Effector memory CD8-positive, alpha-beta T cell (primary cell): ENCODE measurements at regions not wholly inside any gene's neighbourhood (a gene's known extent, or its start where the extent isn't known, plus 50 kb on each side); places are given as distances from the start of the nearest gene placed in this dataset.

Experiments
- ATAC-seq: fragments of 150-1000 bp; cut with Tn5 transposase; replicated peaks from 2 replicates; pipeline ENCODE4 v1.10.0; 2021; ENCODE audit warnings: mild to moderate bottlenecking, moderate library complexity
- DNase-seq, 3 experiments: peaks; one replicate each; pipeline ENCODE4 v3.0.0; 2021
- H3K27ac Mint-ChIP-seq, 2 donors: one replicate each; pipeline ENCODE4 v1.8.0; 2022; ENCODE audit warnings: mild to moderate bottlenecking in 2 of 2, mixed read lengths in 2 of 2, moderate library complexity in 2 of 2
- H3K27me3 Mint-ChIP-seq, 2 donors: one replicate each; pipeline ENCODE4 v1.8.0; 2022; ENCODE audit warnings: mixed read lengths in 2 of 2
- H3K36me3 Mint-ChIP-seq: one replicate; pipeline ENCODE4 v1.8.0; 2022; ENCODE audit warnings: mild to moderate bottlenecking, moderate library complexity, mixed read lengths; ENCODE audit not compliant: insufficient read depth
- H3K4me1 Mint-ChIP-seq, 2 donors: one replicate each; pipeline ENCODE4 v1.8.0; 2022; ENCODE audit warnings: low read depth in 2 of 2, mixed read lengths in 2 of 2
- H3K4me3 Mint-ChIP-seq, 2 donors: one replicate each; pipeline ENCODE4 v1.8.0; 2022; ENCODE audit warnings: mild to moderate bottlenecking in 2 of 2, mixed read lengths in 2 of 2, moderate library complexity in 2 of 2
- H3K9me3 Mint-ChIP-seq, 2 donors: one replicate each; pipeline ENCODE4 v1.8.0; 2022; ENCODE audit warnings: mixed read lengths in 2 of 2

DNA sequence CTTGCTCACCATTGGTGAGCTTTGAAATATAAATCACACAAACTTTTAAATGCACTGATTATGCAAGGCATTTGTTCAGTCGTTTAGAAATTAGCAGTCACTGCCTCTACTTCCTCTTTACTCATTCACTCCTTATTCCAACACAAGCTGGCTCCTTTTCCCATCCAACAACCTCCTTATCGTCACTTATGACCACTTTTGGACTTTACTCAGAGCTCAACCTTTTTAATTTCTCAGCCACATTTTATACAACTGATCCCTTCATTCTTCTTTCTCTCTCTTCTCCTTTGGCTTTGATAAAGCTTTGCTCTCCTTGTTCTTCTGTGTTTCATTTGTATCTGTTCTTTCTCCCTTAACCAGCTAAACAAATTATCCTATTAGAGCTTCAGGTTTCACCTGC lies 126.4 kb upstream of the PLEKHA5 start:
- no peak overlapping the region for H3K4me3 Mint-ChIP-seq
- H3K9me3 Mint-ChIP-seq: peaks cover 0 to under 1% of the 10 kb centered on the region in 2 donors
- no peaks in the 10 kb centered on the region for H3K4me1 Mint-ChIP-seq
- H3K36me3 Mint-ChIP-seq: no peaks in the 10 kb centered on the region
- no peak for DNase-seq
- no peak overlapping the region for H3K27ac Mint-ChIP-seq
- peaks cover 0 to 2% of the 10 kb centered on the region in 2 donors for H3K27me3 Mint-ChIP-seq
- ATAC-seq: no peak

DNA sequence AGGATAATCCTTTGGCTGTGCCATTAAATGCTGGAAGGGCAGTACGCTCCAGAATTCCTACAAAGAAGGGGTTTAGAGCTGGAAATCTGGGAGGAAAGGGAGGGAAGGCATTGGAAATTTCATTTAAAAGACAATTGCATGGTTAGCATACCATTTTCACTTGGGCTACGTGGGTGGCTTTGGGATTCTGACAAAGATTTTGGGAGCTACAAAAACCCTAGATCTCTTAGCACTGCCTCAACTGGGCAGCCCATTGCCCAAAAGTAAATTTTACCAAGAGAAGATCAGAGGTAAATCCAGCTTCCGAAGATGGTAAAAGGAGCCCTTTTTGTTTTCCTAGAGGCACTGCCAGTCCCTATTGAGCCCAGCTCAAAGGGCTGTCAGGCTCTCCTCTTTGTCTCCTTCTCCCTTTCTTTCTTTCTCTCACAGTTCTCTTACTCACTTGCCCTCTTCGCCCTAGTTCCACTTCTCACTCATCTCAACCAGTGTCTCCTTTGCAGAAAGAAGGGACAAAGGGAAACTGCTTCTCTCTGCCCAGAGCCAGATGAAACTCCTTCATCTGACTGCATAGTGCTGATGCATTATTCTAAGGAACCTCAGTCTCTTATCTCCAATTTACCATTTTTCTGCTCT lies 125.4 kb upstream of the PLEKHA5 start:
- H3K4me1 Mint-ChIP-seq: no peaks in the 10 kb centered on the region
- no peak overlapping the region for H3K27ac Mint-ChIP-seq
- no peak for DNase-seq
- H3K9me3 Mint-ChIP-seq: no peaks in the 10 kb centered on the region
- no peaks in the 10 kb centered on the region for H3K36me3 Mint-ChIP-seq
- H3K27me3 Mint-ChIP-seq: no peaks in the 10 kb centered on the region
- H3K4me3 Mint-ChIP-seq: no peak overlapping the region
- ATAC-seq: no peak

DNA sequence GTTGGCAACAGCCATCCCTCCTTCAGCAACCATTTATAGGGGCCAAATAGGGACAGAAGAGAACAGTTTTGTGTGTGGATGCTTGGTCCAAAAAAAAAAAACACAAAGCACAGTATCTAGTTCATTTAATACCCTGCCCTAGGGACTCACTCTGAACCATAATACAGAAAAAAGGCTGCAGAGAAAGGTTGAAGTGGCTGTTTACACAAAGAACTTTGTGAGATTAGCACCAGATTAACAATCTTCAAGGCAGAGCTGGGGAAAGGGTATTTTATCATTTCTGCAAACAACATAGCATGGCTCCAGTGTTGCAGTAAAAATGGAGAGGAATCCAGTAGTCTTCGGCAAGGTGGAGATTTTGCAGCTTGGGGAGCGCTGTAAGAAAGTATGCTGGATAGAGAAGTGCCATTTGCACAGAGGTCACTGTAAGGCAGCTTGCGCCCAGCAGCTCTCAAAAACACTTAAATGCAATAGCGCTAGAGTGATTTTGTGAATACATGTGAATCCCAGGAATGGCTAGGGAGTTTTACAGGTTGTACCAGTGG lies 124.2 kb upstream of the PLEKHA5 start:
- Mint-ChIP-seq H3K9me3 (no peaks in the 10 kb centered on the region), H3K27ac (no peak overlapping the region), H3K27me3 (no peaks in the 10 kb centered on the region), H3K4me3 (no peak overlapping the region), H3K4me1 (no peaks in the 10 kb centered on the region), H3K36me3 (no peaks in the 10 kb centered on the region)
- no peak for ATAC-seq
- no peak for DNase-seq

DNA sequence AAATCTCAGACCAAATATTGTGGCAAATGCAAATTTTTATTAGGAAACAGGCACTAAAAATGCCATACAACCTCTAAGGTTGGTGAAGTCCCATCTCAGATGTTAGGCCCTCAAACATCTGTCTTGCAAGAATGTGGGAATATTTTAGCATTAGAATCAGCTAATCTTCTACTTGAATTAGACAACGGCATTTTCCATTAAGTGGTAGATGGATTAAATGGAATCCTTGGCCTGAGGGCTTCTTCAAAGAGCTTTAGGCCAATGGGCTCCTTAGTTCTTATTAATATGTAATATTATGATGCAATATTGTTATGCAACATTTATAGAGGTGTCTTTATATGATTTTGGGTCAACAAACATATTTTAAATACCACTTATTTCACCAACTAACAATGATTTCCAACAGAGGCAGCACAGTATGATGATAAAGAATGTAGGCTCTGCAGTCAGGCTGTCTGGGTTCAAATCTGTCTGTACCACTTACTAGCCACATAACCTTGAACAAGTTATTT lies 122.9 kb upstream of the PLEKHA5 start:
- Mint-ChIP-seq H3K9me3 (no peaks in the 10 kb centered on the region), H3K27ac (no peak overlapping the region), H3K4me3 (no peak overlapping the region), H3K4me1 (no peaks in the 10 kb centered on the region), H3K27me3 (peaks cover 0 to 4% of the 10 kb centered on the region in 2 donors), H3K36me3 (no peaks in the 10 kb centered on the region)
- no peak for ATAC-seq
- no peak for DNase-seq

DNA sequence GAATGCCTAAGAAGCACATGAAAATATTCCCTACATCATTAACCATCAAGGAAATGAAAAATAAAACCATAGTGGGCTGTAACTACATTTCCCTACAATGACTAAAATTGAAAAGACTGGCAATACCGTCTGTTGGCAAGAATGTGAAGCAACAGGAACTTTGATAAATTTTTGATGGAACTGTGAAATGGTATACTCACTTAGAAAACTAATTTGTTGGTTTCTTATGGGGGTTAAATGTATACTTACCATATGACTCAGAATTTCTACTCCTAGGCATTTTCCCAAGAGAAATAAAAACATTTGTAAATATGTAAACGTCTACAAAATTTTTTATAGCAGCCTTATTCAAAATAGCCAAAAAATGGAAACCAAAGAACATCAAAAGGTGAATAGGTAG lies 121.4 kb upstream of the PLEKHA5 start:
- no peaks in the 10 kb centered on the region for H3K36me3 Mint-ChIP-seq
- H3K9me3 Mint-ChIP-seq: no peaks in the 10 kb centered on the region
- peaks cover 0 to 4% of the 10 kb centered on the region in 2 donors for H3K27me3 Mint-ChIP-seq
- ATAC-seq (no peak), DNase-seq (no peak)
- no peak overlapping the region for H3K27ac Mint-ChIP-seq
- H3K4me1 Mint-ChIP-seq: no peaks in the 10 kb centered on the region
- H3K4me3 Mint-ChIP-seq: no peak overlapping the region

DNA sequence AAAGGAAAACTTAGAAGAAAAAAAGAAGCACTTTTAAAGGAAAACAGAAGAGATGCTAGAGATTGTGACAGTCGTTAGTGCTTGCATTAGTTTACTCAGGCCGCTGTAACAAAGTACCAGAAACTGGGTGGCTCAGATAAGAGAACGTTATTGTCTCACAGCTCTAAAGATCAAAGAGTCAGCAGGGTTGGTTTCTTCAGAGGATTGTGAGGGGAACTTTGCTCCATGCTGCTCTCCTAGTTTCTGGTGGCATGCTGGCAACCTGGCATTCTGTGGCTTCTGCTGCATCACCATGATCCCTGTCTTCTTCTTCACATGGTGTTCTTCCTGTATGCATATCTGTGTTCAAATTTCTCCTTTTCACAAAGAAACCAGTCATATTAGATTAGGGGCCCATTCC lies 119.4 kb upstream of the PLEKHA5 start:
- DNase-seq (no peak), ATAC-seq (no peak)
- H3K27me3 Mint-ChIP-seq: peaks cover 0 to 5% of the 10 kb centered on the region in 2 donors
- no peaks in the 10 kb centered on the region for H3K9me3 Mint-ChIP-seq
- H3K4me3 Mint-ChIP-seq: no peak overlapping the region
- H3K36me3 Mint-ChIP-seq: no peaks in the 10 kb centered on the region
- H3K4me1 Mint-ChIP-seq: no peaks in the 10 kb centered on the region
- no peak overlapping the region for H3K27ac Mint-ChIP-seq

DNA sequence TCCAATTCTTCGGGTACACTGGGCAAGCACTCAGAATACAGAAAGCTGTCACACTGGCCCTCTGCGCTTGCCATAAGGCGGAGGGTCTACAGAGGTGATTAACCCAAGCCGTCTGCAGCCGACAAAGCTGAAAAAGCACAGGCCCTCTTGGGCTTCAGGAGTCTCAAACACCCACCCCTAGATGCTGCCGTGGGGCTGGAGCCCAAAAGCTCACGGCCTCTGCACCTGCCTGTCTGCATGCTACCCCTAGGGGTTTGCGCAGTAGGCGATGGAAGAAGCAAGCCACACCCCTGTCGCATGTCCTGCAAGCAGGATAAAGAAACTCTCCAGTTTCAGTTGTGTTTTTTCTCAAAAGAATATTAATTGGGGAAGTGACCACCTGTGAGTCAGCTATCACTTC lies 118.8 kb upstream of the PLEKHA5 start:
- no peak for ATAC-seq
- no peak for DNase-seq
- Mint-ChIP-seq H3K36me3 (no peaks in the 10 kb centered on the region), H3K4me1 (no peaks in the 10 kb centered on the region), H3K27me3 (peaks cover 0 to 11% of the 10 kb centered on the region in 2 donors), H3K9me3 (no peaks in the 10 kb centered on the region), H3K27ac (no peak overlapping the region), H3K4me3 (no peak overlapping the region)

DNA sequence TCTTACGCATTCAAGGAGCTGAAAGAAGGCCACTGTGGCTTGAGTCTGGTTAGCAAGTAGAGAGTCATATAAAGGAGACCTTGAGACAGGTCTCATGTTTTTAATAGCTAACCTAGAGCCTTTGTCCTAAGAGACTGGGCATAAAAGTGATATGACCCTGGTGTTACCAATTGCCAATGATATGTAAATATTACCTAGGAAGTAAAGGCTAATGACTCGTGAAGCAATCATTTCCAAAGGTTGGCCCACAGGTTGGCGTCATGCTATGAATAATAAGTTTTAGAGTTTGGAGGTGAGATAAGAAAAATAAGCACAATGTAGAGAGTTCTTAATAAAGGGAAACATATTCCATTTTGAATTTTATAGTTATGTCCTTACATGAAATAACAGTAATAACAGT lies 116.6 kb upstream of the PLEKHA5 start:
- H3K27me3 Mint-ChIP-seq: peaks cover 0 to 11% of the 10 kb centered on the region in 2 donors
- DNase-seq (no peak), ATAC-seq (no peak)
- H3K4me3 Mint-ChIP-seq: no peak overlapping the region
- no peaks in the 10 kb centered on the region for H3K4me1 Mint-ChIP-seq
- H3K27ac Mint-ChIP-seq: no peak overlapping the region
- no peaks in the 10 kb centered on the region for H3K9me3 Mint-ChIP-seq
- H3K36me3 Mint-ChIP-seq: no peaks in the 10 kb centered on the region

DNA sequence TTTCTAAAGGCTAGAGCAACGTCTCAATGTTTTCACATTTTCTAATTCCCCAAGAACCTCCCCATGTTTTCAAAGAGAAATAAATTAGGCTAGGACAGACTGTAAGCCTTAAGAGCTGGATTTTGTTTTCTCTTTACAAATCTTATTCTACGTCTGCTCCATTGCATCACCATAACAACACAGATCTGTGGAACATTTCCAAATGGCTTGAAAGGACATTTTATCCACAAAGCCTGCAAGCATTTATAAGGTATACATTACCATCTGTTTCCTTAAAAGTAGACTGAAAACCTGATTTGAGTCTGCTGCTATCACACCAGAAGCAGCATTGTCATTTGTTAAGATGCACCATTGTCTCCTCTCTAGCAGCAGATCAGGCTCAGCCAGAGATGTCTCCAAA lies 115.3 kb upstream of the PLEKHA5 start:
- no peaks in the 10 kb centered on the region for H3K4me1 Mint-ChIP-seq

DNA sequence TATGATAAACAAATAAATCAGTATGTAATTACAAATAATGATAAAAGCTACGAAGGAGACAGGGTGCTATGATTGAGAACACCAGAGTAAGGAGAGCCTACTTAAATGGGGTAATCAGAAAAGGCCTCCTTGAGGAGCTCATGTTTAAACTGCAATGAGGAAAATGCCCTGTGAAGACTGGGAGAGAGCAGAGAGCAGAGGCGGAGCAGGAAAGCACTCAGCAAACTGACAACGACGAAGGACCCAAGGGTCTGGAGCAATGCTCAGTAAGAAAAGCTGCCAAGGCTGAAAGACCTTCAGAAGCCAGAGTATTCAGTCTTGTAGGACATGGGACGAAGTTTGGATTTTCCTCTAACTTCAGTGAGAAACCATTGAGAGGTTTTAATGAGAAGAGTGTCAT lies 114.2 kb upstream of the PLEKHA5 start:
- Mint-ChIP-seq H3K9me3 (no peaks in the 10 kb centered on the region), H3K4me1 (no peaks in the 10 kb centered on the region), H3K27me3 (peaks cover 0 to 11% of the 10 kb centered on the region in 2 donors), H3K36me3 (no peaks in the 10 kb centered on the region), H3K4me3 (no peak overlapping the region), H3K27ac (no peak overlapping the region)
- ATAC-seq (no peak), DNase-seq (no peak)

More for the DNA sequence above, 115.3 kb upstream of the PLEKHA5 start:
- Mint-ChIP-seq H3K9me3 (no peaks in the 10 kb centered on the region), H3K4me3 (no peak overlapping the region), H3K27me3 (peaks cover 0 to 11% of the 10 kb centered on the region in 2 donors), H3K27ac (no peak overlapping the region), H3K36me3 (no peaks in the 10 kb centered on the region)
- ATAC-seq: no peak
- DNase-seq: no peak

DNA sequence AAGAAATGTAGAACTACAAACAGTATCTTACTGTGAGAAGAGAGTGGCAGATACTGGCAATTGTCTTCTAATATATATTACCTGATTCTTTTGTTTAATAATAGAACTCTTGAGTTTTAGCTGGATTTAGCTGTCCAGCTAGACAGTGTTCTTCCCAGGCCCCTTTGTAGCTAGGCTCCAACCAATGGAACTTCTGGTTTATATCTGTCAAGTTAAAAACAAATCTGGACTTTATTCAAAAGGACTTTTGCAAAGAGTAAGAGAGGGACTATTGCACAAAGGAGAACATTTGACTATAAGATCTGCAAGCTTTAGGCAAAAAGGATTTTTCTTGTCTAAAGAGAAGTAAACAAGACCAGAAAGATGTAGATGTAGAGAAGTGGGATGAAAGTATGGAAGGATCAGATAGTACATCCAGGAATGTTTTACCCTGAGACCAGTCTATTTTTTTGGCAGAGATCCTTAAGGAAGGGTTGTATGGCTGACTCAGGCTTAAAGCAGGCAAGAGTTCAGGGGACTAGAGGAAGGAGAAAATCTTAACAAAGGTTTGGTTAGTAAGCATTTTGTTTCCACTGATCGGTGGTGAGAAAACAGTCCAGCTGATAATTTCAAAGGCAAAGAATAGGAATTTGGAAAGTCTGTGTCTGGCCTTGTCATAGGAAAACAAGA lies 111.1 kb upstream of the PLEKHA5 start:
- Mint-ChIP-seq H3K27me3 (peaks cover 8 to 11% of the 10 kb centered on the region in 2 donors), H3K9me3 (no peaks in the 10 kb centered on the region), H3K4me1 (no peaks in the 10 kb centered on the region), H3K4me3 (no peak overlapping the region), H3K27ac (no peak overlapping the region), H3K36me3 (no peaks in the 10 kb centered on the region)
- ATAC-seq (no peak), DNase-seq (no peak)

DNA sequence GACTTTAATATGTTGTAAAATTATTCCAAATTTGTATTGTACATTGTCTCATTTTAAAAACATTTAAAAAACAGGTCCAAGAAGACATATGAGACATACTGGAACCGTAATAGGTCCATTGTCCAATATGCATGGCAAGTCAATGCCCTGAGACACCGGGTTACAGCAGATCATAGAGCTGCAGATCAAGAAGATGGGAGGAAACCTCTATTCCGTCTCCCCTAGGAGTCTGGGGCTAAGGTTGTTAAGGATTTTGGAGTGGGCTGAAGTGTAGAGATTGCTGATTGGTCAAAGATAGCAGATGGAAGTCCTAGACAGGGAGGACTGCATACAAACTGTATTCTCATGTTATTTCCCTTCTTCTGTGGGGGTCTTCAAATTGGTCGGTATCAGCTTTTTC lies 108.3 kb upstream of the PLEKHA5 start:
- Mint-ChIP-seq H3K27ac (no peak overlapping the region), H3K9me3 (no peaks in the 10 kb centered on the region)

DNA sequence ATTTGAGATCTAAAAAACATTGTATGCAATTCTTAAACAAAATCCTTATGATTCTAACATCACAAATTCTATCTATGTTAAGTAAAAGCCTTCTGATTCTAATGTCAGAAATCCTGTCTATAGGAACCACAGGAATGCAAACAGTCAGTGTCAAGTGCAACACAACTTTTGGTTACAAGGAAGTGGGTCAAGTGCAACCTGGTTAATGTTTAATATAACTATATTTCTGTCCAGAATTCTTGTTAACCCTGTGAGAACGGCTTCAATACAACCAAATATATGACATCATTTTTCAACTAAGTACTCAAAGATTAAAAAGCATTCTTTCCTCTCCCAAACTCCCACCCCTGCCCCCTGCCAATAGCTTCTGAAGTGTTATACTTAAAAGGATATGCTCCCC lies 107.9 kb upstream of the PLEKHA5 start:
- no peak for ATAC-seq
- Mint-ChIP-seq H3K4me3 (no peak overlapping the region), H3K27me3 (peaks cover 2 to 11% of the 10 kb centered on the region in 2 donors), H3K4me1 (no peaks in the 10 kb centered on the region), H3K36me3 (no peaks in the 10 kb centered on the region), H3K9me3 (no peaks in the 10 kb centered on the region), H3K27ac (no peak overlapping the region)
- DNase-seq: no peak

More for the DNA sequence above, 108.3 kb upstream of the PLEKHA5 start:
- DNase-seq: no peak
- H3K27me3 Mint-ChIP-seq: peaks cover 0 to 11% of the 10 kb centered on the region in 2 donors
- ATAC-seq: no peak
- no peak overlapping the region for H3K4me3 Mint-ChIP-seq
- H3K36me3 Mint-ChIP-seq: no peaks in the 10 kb centered on the region
- H3K4me1 Mint-ChIP-seq: no peaks in the 10 kb centered on the region

DNA sequence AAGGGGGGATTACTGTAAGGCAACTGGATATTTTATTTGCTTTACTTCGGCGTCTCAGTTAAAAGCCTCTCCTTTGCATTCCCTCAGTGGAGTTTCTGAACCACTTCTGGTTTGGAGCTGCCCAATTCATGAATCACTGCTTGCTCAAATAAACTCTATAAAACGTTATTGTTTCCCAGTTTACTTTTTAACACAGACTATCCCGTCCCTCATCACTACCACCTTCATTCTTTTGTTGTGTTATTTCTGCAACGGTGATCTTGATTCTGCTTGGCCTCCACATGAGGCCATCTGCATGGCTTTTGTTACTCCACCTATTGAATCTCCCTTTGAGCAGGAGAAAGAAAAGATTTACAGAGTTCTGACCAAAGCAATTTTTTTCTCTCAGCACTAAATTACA lies 104.0 kb upstream of the PLEKHA5 start:
- no peaks in the 10 kb centered on the region for H3K36me3 Mint-ChIP-seq
- H3K4me1 Mint-ChIP-seq: no peaks in the 10 kb centered on the region
- H3K9me3 Mint-ChIP-seq: no peaks in the 10 kb centered on the region
- H3K27me3 Mint-ChIP-seq: peaks cover 17 to 18% of the 10 kb centered on the region in 2 donors
- H3K27ac Mint-ChIP-seq: no peak overlapping the region
- no peak for ATAC-seq
- no peak for DNase-seq
- no peak overlapping the region for H3K4me3 Mint-ChIP-seq
